Muscle of leg (tissue), 3 donors: ENCODE measurements at regions not wholly inside any gene's neighbourhood (a gene's known extent, or its start where the extent isn't known, plus 50 kb on each side); places are given as distances from the start of the nearest gene placed in this dataset.

ENCODE experiments used
- DNase-seq: peaks from one replicate; pipeline ENCODE4 v3.0.0; 2013
- H3K27ac ChIP-seq: one replicate; pipeline ENCODE4 v1.5.1; 2013; ENCODE audit warnings: mild to moderate bottlenecking, low read length, control low read depth
- H3K27me3 ChIP-seq: one replicate; pipeline ENCODE4 v1.6.1; 2013; ENCODE audit warnings: low read length; ENCODE audit not compliant: control insufficient read depth, insufficient read depth
- H3K36me3 ChIP-seq: one replicate; pipeline ENCODE4 v1.6.1; 2013; ENCODE audit warnings: low read length; ENCODE audit not compliant: control insufficient read depth, insufficient read depth
- H3K4me1 ChIP-seq: one replicate; pipeline ENCODE4 v1.6.1; 2013; ENCODE audit warnings: low read length; ENCODE audit not compliant: control insufficient read depth, insufficient read depth
- H3K4me3 ChIP-seq: one replicate; pipeline ENCODE4 v1.5.1; 2013; ENCODE audit warnings: low read length, control low read depth
- H3K9me3 ChIP-seq: replicated peaks from 2 replicates; pipeline ENCODE4 v1.6.1; 2013; ENCODE audit warnings: low read depth, low read length; ENCODE audit not compliant: control insufficient read depth
- WGBS: methylation state at CpG from one replicate; pipeline ENCODE4 v1.1.5; 2013; ENCODE audit warnings: missing lambda C conversion rate; ENCODE audit not compliant: insufficient coverage; 5-methylcytosine and 5-hydroxymethylcytosine counted together

DNA sequence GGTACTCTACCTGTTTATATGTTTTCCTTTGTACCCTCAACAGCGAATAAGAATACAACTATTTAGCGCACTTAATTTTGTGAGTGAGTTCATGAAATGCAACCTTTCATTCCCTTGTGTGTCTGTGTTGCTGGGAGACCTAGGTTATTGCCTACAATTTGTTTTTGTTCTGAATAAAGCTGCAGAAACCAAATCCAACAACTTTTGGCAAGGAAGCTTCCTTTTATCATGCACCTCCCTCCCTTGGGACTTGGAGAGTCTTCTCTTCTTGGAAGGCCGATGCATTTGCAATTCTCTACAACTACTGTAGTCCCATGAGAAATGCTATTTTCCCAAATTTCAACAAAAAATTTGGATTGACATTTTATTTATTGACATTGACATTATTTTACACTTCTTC lies 1002.4 kb upstream of the CADM2 start:
- Histone ChIP-seq H3K9me3 (no peaks in the 10 kb centered on the region), H3K27ac (no peak overlapping the region), H3K4me1 (no peaks in the 10 kb centered on the region), H3K4me3 (no peak overlapping the region), H3K36me3 (no peaks in the 10 kb centered on the region), H3K27me3 (no peaks in the 10 kb centered on the region)
- WGBS: no CpG with 5 or more reads among the region's 3 CpGs
- peak; percentile 81 for DNase-seq

DNA sequence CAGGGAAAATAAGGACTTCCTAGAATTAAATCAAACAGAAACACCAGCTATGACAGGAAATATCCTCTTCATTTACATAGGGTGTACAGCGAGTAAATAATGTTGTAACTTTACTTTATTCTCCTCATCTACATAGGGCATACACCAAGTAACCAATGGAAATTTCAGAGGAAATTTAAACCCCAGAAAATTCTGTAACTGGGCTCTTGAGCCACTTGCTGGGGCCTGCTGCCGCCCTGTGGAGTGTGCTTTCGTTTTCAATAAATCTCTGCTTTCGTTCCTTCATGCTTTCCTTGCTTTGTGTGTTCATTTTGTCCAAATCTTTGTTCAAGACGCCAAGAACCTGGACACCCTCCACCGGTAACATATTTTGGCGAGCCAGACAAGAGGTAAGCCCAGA lies 990.4 kb upstream of the CADM2 start:
- Histone ChIP-seq H3K36me3 (no peaks in the 10 kb centered on the region), H3K4me1 (no peaks in the 10 kb centered on the region), H3K27me3 (no peaks in the 10 kb centered on the region), H3K9me3 (no peaks in the 10 kb centered on the region), H3K4me3 (no peak overlapping the region), H3K27ac (no peak overlapping the region)
- no peak for DNase-seq
- 78% methylated on average over 6 of the region's 7 CpGs for WGBS

DNA sequence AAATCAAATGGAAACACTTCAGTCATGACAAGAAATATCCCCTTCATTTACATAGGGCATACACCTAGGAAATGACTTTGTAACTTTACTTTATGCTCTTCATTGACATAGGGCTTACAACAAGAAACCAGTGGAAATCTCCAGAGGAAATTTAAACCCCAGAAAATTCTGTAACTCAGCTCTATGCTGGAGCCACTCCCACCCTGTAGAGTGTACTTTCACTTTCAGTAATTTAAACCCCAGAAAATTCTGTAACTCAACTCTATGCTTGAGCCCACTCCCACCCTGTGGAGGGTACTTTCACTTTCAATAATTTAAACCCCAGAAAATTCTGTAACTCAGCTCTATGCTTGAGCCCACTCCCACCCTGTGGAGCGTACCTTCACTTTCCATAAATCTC lies 987.1 kb upstream of the CADM2 start:
- no peaks in the 10 kb centered on the region for H3K4me1 ChIP-seq
- H3K27ac ChIP-seq: no peak overlapping the region
- WGBS: no CpG with 5 or more reads among the region's 1 CpG
- no peak overlapping the region for H3K4me3 ChIP-seq
- H3K36me3 ChIP-seq: no peaks in the 10 kb centered on the region
- no peaks in the 10 kb centered on the region for H3K9me3 ChIP-seq
- DNase-seq: no peak
- H3K27me3 ChIP-seq: no peaks in the 10 kb centered on the region

DNA sequence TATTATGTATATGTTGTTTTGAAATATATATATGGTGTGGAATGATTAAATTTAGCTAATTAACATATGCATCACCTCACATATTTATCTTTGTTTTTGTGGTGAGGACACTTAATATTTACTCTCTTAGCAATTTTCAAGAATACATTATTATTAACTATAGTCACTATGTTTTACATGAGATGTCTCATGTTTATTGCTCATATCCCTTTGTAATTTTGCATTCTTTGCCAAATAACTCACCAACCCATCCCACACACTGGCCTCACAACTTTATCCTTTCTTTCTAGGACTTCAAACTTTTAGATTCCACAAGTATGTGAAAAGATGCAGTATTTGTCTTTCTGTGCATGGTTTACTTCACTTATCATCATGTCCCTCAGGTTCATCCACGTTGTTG lies 950.2 kb upstream of the CADM2 start:
- H3K36me3 ChIP-seq: no peaks in the 10 kb centered on the region
- no peak overlapping the region for H3K4me3 ChIP-seq
- no peak overlapping the region for H3K27ac ChIP-seq
- no CpG with 5 or more reads among the region's 1 CpG for WGBS
- no peaks in the 10 kb centered on the region for H3K27me3 ChIP-seq
- no peak for DNase-seq
- no peaks in the 10 kb centered on the region for H3K4me1 ChIP-seq
- no peaks in the 10 kb centered on the region for H3K9me3 ChIP-seq

DNA sequence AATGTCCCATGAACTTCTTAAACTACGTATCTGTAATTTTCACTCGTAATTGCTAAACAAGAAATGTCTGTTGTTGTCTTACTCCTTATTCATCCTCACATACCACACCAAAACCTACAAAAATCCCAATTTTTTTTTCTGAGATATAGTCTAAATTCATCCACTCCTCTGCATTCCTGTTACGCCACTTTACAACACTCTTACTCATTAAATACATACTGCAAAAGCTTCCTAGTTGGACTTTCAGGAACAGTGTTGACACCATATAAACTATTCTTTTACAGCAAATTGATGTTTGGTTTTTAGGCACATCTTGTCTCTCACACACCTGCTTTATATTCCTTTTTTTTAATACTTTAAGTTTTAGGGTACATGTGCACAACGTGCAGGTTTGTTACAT lies 934.9 kb upstream of the CADM2 start:
- no peaks in the 10 kb centered on the region for H3K9me3 ChIP-seq
- no peaks in the 10 kb centered on the region for H3K36me3 ChIP-seq
- H3K4me3 ChIP-seq: no peak overlapping the region
- WGBS: 100% methylated on average over 2 of the region's 4 CpGs
- H3K27me3 ChIP-seq: no peaks in the 10 kb centered on the region
- no peaks in the 10 kb centered on the region for H3K4me1 ChIP-seq
- no peak overlapping the region for H3K27ac ChIP-seq
- DNase-seq: no peak

DNA sequence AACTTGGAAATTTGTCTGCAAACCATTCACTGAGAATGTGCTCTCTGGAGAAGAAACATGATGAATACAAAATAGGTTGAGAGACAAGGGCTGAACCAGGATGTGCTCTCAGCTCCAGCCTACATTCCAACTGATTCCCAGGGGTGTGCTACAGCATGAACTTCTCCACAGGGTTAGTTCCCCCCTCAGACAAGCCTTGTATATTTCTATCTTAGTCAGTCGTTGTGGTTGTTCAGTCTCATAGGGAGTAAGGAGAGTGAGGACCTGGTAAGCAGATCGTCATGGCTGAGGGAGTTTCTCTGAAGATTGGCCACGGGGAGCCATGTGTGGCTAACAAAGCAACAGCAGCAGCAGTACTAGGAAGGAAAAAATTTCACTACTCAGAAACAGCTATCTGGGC lies 919.7 kb upstream of the CADM2 start:
- peak; percentile 76 for DNase-seq
- H3K36me3 ChIP-seq: no peaks in the 10 kb centered on the region
- H3K4me1 ChIP-seq: no peaks in the 10 kb centered on the region
- H3K9me3 ChIP-seq: peaks cover 6% of the 10 kb centered on the region
- WGBS: 67% methylated on average over 1 of the region's 3 CpGs
- no peak overlapping the region for H3K4me3 ChIP-seq
- no peaks in the 10 kb centered on the region for H3K27me3 ChIP-seq
- no peak overlapping the region for H3K27ac ChIP-seq

DNA sequence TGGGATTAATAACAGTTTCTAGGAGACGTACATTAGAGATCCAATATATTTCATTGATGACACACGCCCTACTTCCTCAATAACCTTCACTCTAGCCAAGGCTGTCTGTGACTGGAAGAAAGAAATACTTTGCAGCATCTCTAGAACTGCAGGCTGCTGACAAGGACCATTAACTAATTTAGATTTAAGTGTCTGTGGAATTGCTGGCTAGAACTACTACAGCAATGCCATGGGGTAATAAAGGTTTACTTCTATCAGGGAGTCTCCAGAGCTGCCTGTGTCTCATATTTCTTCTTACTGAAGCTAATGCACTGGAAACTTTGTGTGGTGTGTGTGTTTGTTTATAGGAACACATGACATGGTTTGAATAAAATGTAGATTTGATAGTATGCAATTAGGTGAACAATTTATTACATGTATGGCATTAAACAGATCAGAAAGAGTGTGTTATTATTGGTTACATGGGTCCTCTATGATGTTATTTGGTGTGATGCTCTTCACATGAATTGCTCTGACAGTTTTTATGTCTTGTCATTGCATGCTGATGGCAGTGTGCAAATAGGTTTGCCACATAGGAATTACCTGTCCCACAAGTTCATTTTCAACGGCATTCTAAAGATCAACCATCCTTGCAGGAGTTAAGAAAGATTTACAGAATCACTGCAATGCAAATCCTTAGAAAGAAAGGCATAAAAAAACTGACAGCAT lies 916.2 kb upstream of the CADM2 start:
- Histone ChIP-seq H3K27ac (no peak overlapping the region), H3K36me3 (no peaks in the 10 kb centered on the region), H3K27me3 (no peaks in the 10 kb centered on the region), H3K4me1 (no peaks in the 10 kb centered on the region), H3K4me3 (no peak overlapping the region), H3K9me3 (no peaks in the 10 kb centered on the region)
- peak; percentile 6 for DNase-seq
- whole genome bisulfite sequencing: no CpG with 5 or more reads among the region's 3 CpGs

DNA sequence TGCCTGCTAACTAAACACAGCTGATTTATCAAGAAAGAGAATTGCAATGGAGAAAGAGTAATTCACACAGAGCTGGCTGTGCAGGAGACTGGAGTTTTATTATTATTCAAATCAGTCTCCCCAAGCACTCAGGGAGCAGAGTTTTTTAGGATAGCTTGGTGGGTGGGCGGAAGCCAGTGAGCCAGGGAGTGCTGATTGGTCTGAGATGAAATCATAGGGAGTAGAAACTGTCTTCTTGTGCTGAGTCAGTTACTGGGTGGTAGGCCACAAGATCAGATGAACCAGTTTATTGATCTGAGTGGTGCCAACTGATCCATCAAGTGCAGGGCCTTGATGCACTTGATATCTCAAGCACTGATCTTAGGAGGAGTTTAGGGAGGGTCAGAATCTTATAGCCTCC lies 891.9 kb upstream of the CADM2 start:
- no peak for DNase-seq
- H3K27ac ChIP-seq: no peak overlapping the region
- H3K9me3 ChIP-seq: no peaks in the 10 kb centered on the region
- H3K4me1 ChIP-seq: no peaks in the 10 kb centered on the region
- H3K4me3 ChIP-seq: no peak overlapping the region
- H3K36me3 ChIP-seq: no peaks in the 10 kb centered on the region
- WGBS: no CpG with 5 or more reads among the region's 1 CpG
- no peaks in the 10 kb centered on the region for H3K27me3 ChIP-seq

DNA sequence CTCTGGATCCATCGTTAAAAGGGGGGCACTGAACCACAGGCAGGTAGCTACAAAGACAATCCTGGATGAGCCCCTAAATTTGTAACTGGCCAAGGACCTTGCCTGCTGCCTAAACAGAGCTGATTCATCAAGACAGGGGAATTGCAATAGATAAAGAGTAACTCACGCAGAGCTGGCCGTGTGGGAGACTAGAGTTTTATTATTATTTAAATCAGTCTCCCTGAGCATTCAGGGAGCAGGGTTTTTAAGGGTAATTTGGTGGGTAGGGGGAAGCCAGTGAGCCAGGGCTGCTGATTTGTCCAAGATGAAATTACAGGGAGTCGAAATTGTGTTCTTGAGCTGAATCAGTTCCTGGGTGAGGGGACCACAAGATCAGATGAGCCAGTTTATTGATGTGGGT lies 885.1 kb upstream of the CADM2 start:
- Histone ChIP-seq H3K4me3 (no peak overlapping the region), H3K27ac (no peak overlapping the region), H3K4me1 (no peaks in the 10 kb centered on the region), H3K36me3 (no peaks in the 10 kb centered on the region), H3K27me3 (no peaks in the 10 kb centered on the region), H3K9me3 (no peaks in the 10 kb centered on the region)
- no peak for DNase-seq
- WGBS: 95% methylated on average over 2 of the region's 4 CpGs

DNA sequence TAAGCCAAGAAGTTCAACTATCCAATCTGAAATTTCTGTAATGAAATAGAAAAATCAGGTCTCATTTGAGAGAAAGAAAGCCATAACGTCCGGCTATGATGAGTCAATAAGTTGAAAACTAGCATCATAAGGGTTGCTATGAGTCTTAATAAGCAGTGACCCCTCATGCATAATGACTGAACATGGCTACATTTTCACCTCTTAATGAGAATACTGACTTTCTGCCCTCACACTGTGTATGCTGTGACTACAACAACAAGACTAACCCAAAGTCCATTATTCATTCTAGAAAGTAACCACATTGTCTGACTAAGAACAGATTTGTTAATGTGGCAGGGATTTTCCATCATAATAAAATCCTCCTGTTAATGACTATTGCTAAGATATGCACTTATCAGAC lies 884.0 kb upstream of the CADM2 start:
- no peak for DNase-seq
- Histone ChIP-seq H3K9me3 (no peaks in the 10 kb centered on the region), H3K4me1 (no peaks in the 10 kb centered on the region), H3K27ac (no peak overlapping the region), H3K27me3 (no peaks in the 10 kb centered on the region), H3K4me3 (no peak overlapping the region), H3K36me3 (no peaks in the 10 kb centered on the region)
- no CpG with 5 or more reads among the region's 2 CpGs for WGBS

DNA sequence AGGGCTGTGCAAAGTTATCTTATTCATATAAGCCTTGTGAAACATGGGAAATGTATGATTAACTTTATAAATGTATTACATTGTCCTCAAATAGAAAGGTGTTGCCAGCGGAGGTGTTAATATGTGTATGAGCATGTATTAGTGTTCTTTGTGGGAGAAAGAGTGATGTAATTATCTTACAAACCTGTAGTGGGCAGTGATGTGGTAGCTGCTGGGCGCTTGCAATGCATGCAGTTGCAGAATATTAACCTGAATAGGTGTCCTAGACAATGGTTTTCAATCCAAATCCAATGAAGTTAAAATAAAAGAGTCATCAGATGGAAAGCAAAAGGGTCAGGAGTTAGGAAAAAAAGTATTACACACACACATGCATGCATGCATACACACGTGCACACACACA lies 881.3 kb upstream of the CADM2 start:
- no peaks in the 10 kb centered on the region for H3K9me3 ChIP-seq
- WGBS: no CpG with 5 or more reads among the region's 3 CpGs
- no peaks in the 10 kb centered on the region for H3K27me3 ChIP-seq
- H3K4me1 ChIP-seq: no peaks in the 10 kb centered on the region
- no peak for DNase-seq
- H3K4me3 ChIP-seq: no peak overlapping the region
- no peak overlapping the region for H3K27ac ChIP-seq
- H3K36me3 ChIP-seq: no peaks in the 10 kb centered on the region
